Mesothelial cell of epicardium (in vitro differentiated cells): ENCODE measurements at regions not wholly inside any gene's neighbourhood (a gene's known extent, or its start where the extent isn't known, plus 50 kb on each side); places are given as distances from the start of the nearest gene placed in this dataset.

ENCODE experiments used
- DNase-seq, 2 experiments: peaks; one replicate each; pipeline ENCODE4 v3.0.0; 2021; ENCODE audit warnings: low spot score in 2 of 2; ENCODE audit not compliant: unreplicated experiment in 2 of 2
- H3K27ac Mint-ChIP-seq: 2 replicates; pipeline ENCODE4 v1.8.0; 2021; ENCODE audit warnings: mixed read lengths
- H3K27me3 Mint-ChIP-seq: 2 replicates; pipeline ENCODE4 v1.8.0; 2021; ENCODE audit warnings: low read depth, mixed read lengths
- H3K36me3 Mint-ChIP-seq: 2 replicates; pipeline ENCODE4 v1.8.0; 2021; ENCODE audit warnings: mixed read lengths
- H3K4me1 Mint-ChIP-seq: 2 replicates; pipeline ENCODE4 v1.8.0; 2021; ENCODE audit warnings: mixed read lengths
- H3K4me3 Mint-ChIP-seq: 2 replicates; pipeline ENCODE4 v1.8.0; 2021; ENCODE audit warnings: mild to moderate bottlenecking, moderate library complexity, mixed read lengths
- H3K9me3 Mint-ChIP-seq: 2 replicates; pipeline ENCODE4 v1.8.0; 2021; ENCODE audit warnings: mixed read lengths
- CTCF ChIP-seq: fragments of 200-600 bp; sonication (generic); IDR thresholded peaks from one replicate; pipeline ENCODE4 v1.5.0; 2021; ENCODE audit warnings: antibody characterized with exemption; ENCODE audit not compliant: unreplicated experiment

GRCh38 chr1:30340934-30341333, 382.5 kb downstream of the MATN1 start:
- no peak for DNase-seq
- no peak overlapping the region for H3K4me3 Mint-ChIP-seq
- no peak overlapping the region for H3K27ac Mint-ChIP-seq
- no peaks in the 10 kb centered on the region for H3K36me3 Mint-ChIP-seq
- H3K9me3 Mint-ChIP-seq, result peaks cover 9% of the 10 kb centered on the region
- TF ChIP-seq CTCF, result no peak
- no peaks in the 10 kb centered on the region for H3K4me1 Mint-ChIP-seq
- peaks cover 43% of the 10 kb centered on the region for H3K27me3 Mint-ChIP-seq

GRCh38 chr1:30339866-30340265, 383.5 kb downstream of the MATN1 start:
- no peak for TF ChIP-seq CTCF
- H3K36me3 Mint-ChIP-seq, result no peaks in the 10 kb centered on the region
- H3K9me3 Mint-ChIP-seq, result peaks cover 9% of the 10 kb centered on the region
- no peak for DNase-seq
- no peak overlapping the region for H3K4me3 Mint-ChIP-seq
- H3K27ac Mint-ChIP-seq, result no peak overlapping the region
- no peaks in the 10 kb centered on the region for H3K4me1 Mint-ChIP-seq
- peaks cover 41% of the 10 kb centered on the region for H3K27me3 Mint-ChIP-seq

- Mint-ChIP-seq H3K9me3 (peaks cover 8% of the 10 kb centered on the region), H3K4me3 (no peak overlapping the region), H3K36me3 (no peaks in the 10 kb centered on the region), H3K27me3 (peaks cover 36% of the 10 kb centered on the region), H3K27ac (no peak overlapping the region), H3K4me1 (no peaks in the 10 kb centered on the region)
- no peak for DNase-seq
- TF ChIP-seq CTCF, result no peak
Measured at GRCh38 chr1:30338765-30339164, 384.6 kb downstream of the MATN1 start.

- peaks cover 24% of the 10 kb centered on the region for H3K27me3 Mint-ChIP-seq
- H3K9me3 Mint-ChIP-seq, result no peaks in the 10 kb centered on the region
- H3K4me3 Mint-ChIP-seq, result no peak overlapping the region
- H3K36me3 Mint-ChIP-seq, result no peaks in the 10 kb centered on the region
- no peak overlapping the region for H3K27ac Mint-ChIP-seq
- H3K4me1 Mint-ChIP-seq, result no peaks in the 10 kb centered on the region
- TF ChIP-seq CTCF, result no peak
- DNase-seq, result peak in 1 of 2 experiments; percentile 19
Measured at GRCh38 chr1:30337324-30337620, 386.1 kb downstream of the MATN1 start.

- no peaks in the 10 kb centered on the region for H3K9me3 Mint-ChIP-seq
Measured at GRCh38 chr1:30336550-30337323, 386.6 kb downstream of the MATN1 start.

More at GRCh38 chr1:30336550-30337323, 386.6 kb downstream of the MATN1 start:
- Mint-ChIP-seq H3K4me1 (no peaks in the 10 kb centered on the region), H3K27ac (no peak overlapping the region), H3K36me3 (no peaks in the 10 kb centered on the region), H3K4me3 (no peak overlapping the region), H3K27me3 (peaks cover 21% of the 10 kb centered on the region)
- DNase-seq, result peak in 1 of 2 experiments; percentile 29
- no peak for TF ChIP-seq CTCF
